Testis (tissue), 2 donors: ENCODE measurements at regions not wholly inside any gene's neighbourhood (a gene's known extent, or its start where the extent isn't known, plus 50 kb on each side); places are given as distances from the start of the nearest gene placed in this dataset.

ENCODE experiments used
- DNase-seq: peaks from one replicate; pipeline ENCODE4 v3.0.0-alpha.2; 2019
- H3K27ac ChIP-seq, 2 donors: fragments of 200-600 bp; sonication (generic); one replicate each; pipeline ENCODE4 v1.5.1; 2019
- H3K27me3 ChIP-seq: fragments of 200-600 bp; sonication (generic); one replicate; pipeline ENCODE4 v1.5.1; 2019
- H3K36me3 ChIP-seq: fragments of 200-600 bp; sonication (generic); one replicate; pipeline ENCODE4 v1.5.1; 2017; ENCODE audit warnings: low read depth; ENCODE audit errors: missing control alignments
- H3K4me1 ChIP-seq: fragments of 200-600 bp; sonication (generic); one replicate; pipeline ENCODE4 v1.5.1; 2019
- H3K4me3 ChIP-seq, 2 donors: fragments of 200-600 bp; sonication (generic); one replicate each; pipeline ENCODE4 v1.5.1; 2017 to 2019
- H3K9me3 ChIP-seq: fragments of 200-600 bp; sonication (generic); one replicate; pipeline ENCODE4 v1.5.1; 2017
- CTCF ChIP-seq, 3 experiments: fragments of 450-650 bp in 2 of 3; fragments of 200-600 bp in 1 of 3; sonication (generic) in 1 of 3; IDR thresholded peaks; one replicate each; pipeline ENCODE4 v1.5.1; 2016 to 2019; ENCODE audit warnings: antibody characterized with exemption in 3 of 3, mild to moderate bottlenecking in 2 of 3, moderate library complexity in 1 of 3
- POLR2A ChIP-seq: fragments of 450-650 bp; IDR thresholded peaks from one replicate; pipeline ENCODE4 v1.6.1; 2017; ENCODE audit warnings: antibody characterized with exemption, mild to moderate bottlenecking, moderate library complexity
- WGBS, 2 donors: methylation state at CpG; one replicate each; pipeline ENCODE4 v1.1.5; 2018; 5-methylcytosine and 5-hydroxymethylcytosine counted together
- intact Hi-C: fragments of 100-400 bp; cut with DNase I; formaldehyde crosslinking; loops from one replicate; pipeline ENCODE4 v1.15.1; 2023; ENCODE audit warnings: low total_unique reads

GRCh38 chr1:60271041-60271440 lies 197.5 kb upstream of the C1orf87 start:
- 86 to 91% methylated on average over 15 of the region's 15 CpGs for WGBS, 2 donors

DNA sequence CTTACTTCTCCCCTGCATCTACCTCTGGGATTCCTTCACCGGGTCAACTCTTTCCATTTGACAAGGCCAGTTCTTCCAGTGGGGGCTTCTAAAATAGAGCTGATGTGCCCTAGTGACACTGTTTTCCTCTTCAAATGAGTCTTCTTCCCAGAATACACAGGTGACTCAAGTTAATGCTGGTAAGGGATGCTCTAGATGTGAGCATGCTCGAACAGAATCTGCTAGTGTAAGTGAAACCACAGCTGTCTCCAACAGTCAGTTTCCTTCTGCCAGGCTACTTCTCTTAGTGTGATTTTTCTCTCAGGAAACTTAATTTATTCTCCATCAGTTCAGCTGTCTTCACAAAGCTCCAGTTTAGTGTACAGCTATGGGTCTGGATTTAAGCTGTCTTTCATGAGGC lies 194.9 kb upstream of the C1orf87 start:
- TF ChIP-seq CTCF (IDR thresholded peaks at IDR 0.05) (no peak), POLR2A (no peak)
- intact Hi-C loops: no loop called here
- no peak for DNase-seq
- no peaks in the 10 kb centered on the region for H3K9me3 ChIP-seq
- WGBS, 2 donors: 92 to 98% methylated on average over 2 of the region's 2 CpGs
- no peaks in the 10 kb centered on the region for H3K4me1 ChIP-seq
- no peak overlapping the region for H3K4me3 ChIP-seq
- H3K27ac ChIP-seq: no peak overlapping the region
- no peaks in the 10 kb centered on the region for H3K36me3 ChIP-seq
- H3K27me3 ChIP-seq: no peaks in the 10 kb centered on the region

More at GRCh38 chr1:60271041-60271440, 197.5 kb upstream of the C1orf87 start:
- DNase-seq: no peak
- Histone ChIP-seq H3K27me3 (no peaks in the 10 kb centered on the region), H3K36me3 (no peaks in the 10 kb centered on the region), H3K4me1 (no peaks in the 10 kb centered on the region), H3K9me3 (no peaks in the 10 kb centered on the region), H3K27ac (no peak overlapping the region), H3K4me3 (no peak overlapping the region)
- intact Hi-C loops: no loop called here
- TF ChIP-seq CTCF (IDR thresholded peaks at IDR 0.05): no peak

- no peak overlapping the region for H3K4me3 ChIP-seq
- no peaks in the 10 kb centered on the region for H3K4me1 ChIP-seq
- H3K9me3 ChIP-seq: no peaks in the 10 kb centered on the region
- WGBS, 2 donors: 60 to 66% methylated on average over 3 of the region's 3 CpGs
- H3K27me3 ChIP-seq: no peaks in the 10 kb centered on the region
- no peak for DNase-seq
- intact Hi-C loops: no loop called here
- H3K27ac ChIP-seq: no peak overlapping the region
- no peaks in the 10 kb centered on the region for H3K36me3 ChIP-seq
- TF ChIP-seq CTCF (IDR thresholded peaks at IDR 0.05) (no peak), POLR2A (no peak)
These were observed 192.3 kb upstream of the C1orf87 start for GRCh38 chr1:60265560-60266535.

- Histone ChIP-seq H3K4me1 (no peaks in the 10 kb centered on the region), H3K27ac (no peak overlapping the region), H3K9me3 (no peaks in the 10 kb centered on the region), H3K4me3 (no peak overlapping the region), H3K36me3 (no peaks in the 10 kb centered on the region), H3K27me3 (no peaks in the 10 kb centered on the region)
- 58 to 59% methylated on average over 2 of the region's 2 CpGs for WGBS, 2 donors
- intact Hi-C loops: no loop called here
- no peak for TF ChIP-seq CTCF (IDR thresholded peaks at IDR 0.05)
- TF ChIP-seq POLR2A: no peak
- DNase-seq: no peak
These were observed 189.1 kb upstream of the C1orf87 start for GRCh38 chr1:60262701-60263100.

DNA sequence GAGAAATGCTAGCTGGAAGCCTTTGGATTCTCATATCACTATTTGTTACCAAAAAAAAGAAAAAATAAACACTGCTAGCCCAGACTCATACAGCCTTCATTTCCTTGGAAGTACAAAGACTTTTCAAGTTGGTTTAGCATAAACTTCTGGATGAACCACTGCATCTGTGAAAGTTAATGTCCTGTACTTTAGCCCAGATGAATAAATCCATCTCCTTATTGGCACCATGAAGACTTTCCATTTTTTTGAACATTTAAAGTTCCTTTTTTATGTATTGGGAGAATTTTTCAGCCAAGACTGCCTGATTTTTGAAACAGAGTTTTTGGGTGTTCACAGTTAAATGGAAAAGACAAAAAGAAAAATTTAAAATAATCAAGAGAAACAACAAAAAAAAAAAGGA lies 184.0 kb upstream of the C1orf87 start:
- Histone ChIP-seq H3K36me3 (no peaks in the 10 kb centered on the region), H3K27ac (no peak overlapping the region), H3K9me3 (no peaks in the 10 kb centered on the region), H3K4me3 (no peak overlapping the region), H3K27me3 (no peaks in the 10 kb centered on the region), H3K4me1 (no peaks in the 10 kb centered on the region)
- TF ChIP-seq CTCF (IDR thresholded peaks at IDR 0.05) (no peak), POLR2A (no peak)
- intact Hi-C loops: no loop called here
- DNase-seq: no peak
